ENCODE measurements at regions not wholly inside any gene's neighbourhood (a gene's known extent, or its start where the extent isn't known, plus 50 kb on each side); places are given as distances from the start of the nearest gene placed in this dataset.

DNA sequence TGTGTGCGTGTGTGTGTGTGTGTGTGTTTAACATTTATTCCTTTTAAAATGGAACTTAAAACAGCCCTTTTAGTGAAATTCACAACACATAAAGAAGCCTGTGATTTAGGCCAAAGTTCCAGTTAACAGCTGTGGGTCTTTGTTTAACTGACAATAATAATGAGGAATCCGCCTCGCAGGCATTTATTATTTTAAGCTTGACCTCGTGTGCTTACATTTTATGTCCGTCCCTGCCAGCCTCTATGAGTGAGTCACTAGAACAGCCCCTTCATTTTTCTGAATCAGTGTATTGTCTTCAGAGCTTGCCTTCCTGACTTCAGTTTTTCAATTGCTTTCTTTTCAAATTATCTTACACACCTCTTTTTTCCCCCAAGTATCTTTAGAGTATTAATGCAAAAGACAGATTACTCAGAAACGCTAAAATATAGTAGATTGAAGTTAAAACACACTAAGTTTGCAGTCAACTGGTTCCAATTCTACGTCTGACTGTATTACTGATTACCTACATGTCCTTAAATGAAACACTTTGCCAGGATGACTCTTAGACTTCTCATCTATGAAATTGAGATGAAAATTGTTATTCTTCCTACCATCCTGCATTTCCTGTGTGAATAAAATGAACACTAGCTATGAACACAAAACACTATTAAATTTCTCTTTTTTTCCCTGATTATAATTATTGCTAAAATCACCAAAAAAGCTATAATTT, 319.6 kb upstream of the HS3ST1 start:
- POLR2A ChIA-PET: no interaction called here
- DNase-seq: no peak
- Mint-ChIP-seq H3K4me1 (ENCODE audit: low read depth) (no peaks in the 10 kb centered on the region), H3K36me3 (ENCODE audit: low read depth) (no peaks in the 10 kb centered on the region), H3K27me3 (peaks cover 9% of the 10 kb centered on the region), H3K4me3 (no peak overlapping the region), H3K9me3 (peaks cover 7% of the 10 kb centered on the region), H3K27ac (no peak overlapping the region)
- Histone ChIP-seq H3K4me3 (ENCODE audit: low read length) (no peak overlapping the region), H3K27ac (ENCODE audit: low read depth in 1 of 2, low read length in 2 of 2) (no peak overlapping the region), H3K36me3 (ENCODE audit: insufficient read depth, low read length) (no peaks in the 10 kb centered on the region), H3K9me3 (ENCODE audit: control insufficient read depth in 1 of 2, insufficient read depth in 1 of 2, low read length in 2 of 2) (peaks cover 0 to 3% of the 10 kb centered on the region in 2 experiments), H3K27me3 (ENCODE audit: control insufficient read depth in 1 of 2, insufficient read depth in 2 of 2, low read length in 2 of 2) (no peaks in the 10 kb centered on the region), H3K4me1 (ENCODE audit: insufficient read depth, low read length) (no peaks in the 10 kb centered on the region)
- intact Hi-C loops (cut with DNase I, micrococcal nuclease): no loop called here
- ATAC-seq (ENCODE audit: poor library complexity): no peak
- TF ChIP-seq, protein P1, sequence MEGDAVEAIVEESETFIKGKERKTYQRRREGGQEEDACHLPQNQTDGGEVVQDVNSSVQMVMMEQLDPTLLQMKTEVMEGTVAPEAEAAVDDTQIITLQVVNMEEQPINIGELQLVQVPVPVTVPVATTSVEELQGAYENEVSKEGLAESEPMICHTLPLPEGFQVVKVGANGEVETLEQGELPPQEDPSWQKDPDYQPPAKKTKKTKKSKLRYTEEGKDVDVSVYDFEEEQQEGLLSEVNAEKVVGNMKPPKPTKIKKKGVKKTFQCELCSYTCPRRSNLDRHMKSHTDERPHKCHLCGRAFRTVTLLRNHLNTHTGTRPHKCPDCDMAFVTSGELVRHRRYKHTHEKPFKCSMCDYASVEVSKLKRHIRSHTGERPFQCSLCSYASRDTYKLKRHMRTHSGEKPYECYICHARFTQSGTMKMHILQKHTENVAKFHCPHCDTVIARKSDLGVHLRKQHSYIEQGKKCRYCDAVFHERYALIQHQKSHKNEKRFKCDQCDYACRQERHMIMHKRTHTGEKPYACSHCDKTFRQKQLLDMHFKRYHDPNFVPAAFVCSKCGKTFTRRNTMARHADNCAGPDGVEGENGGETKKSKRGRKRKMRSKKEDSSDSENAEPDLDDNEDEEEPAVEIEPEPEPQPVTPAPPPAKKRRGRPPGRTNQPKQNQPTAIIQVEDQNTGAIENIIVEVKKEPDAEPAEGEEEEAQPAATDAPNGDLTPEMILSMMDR (IDR thresholded peaks at IDR 0.05): no peak
- CTCF ChIA-PET: no interaction called here

DNA sequence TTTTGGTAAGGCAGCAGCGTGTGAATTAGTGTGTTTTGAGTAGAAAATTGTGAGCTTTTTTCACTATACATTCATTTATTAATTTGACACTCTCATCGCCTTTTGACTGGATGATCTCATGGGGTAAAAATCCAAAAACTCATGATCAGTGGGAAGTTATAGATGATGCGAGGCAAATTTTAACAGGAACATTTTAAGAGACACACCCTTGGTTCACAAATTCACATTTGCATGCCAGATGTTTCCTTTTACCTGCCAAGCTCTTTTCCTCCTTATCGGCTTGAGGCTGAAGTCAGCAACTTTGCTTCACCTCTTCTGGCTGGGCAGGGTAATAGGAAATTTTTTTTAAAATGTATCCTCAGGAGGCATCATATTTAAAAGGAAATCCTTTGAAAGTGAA, 318.0 kb upstream of the HS3ST1 start:
- intact Hi-C loops (cut with DNase I, micrococcal nuclease): no loop called here
- no peaks in the 10 kb centered on the region for H3K27me3 ChIP-seq (ENCODE audit: control insufficient read depth in 1 of 2, insufficient read depth in 2 of 2, low read length in 2 of 2)
- POLR2A ChIA-PET: no interaction called here
- no peak overlapping the region for H3K4me3 Mint-ChIP-seq
- CTCF ChIA-PET: no interaction called here
- no peak for ATAC-seq (ENCODE audit: poor library complexity)
- H3K36me3 ChIP-seq (ENCODE audit: insufficient read depth, low read length): no peaks in the 10 kb centered on the region
- DNase-seq: no peak
- no peak overlapping the region for H3K27ac Mint-ChIP-seq
- H3K27me3 Mint-ChIP-seq: peaks cover 3% of the 10 kb centered on the region
- no peaks in the 10 kb centered on the region for H3K4me1 ChIP-seq (ENCODE audit: insufficient read depth, low read length)
- H3K36me3 Mint-ChIP-seq (ENCODE audit: low read depth): no peaks in the 10 kb centered on the region
- H3K27ac ChIP-seq (ENCODE audit: low read depth in 1 of 2, low read length in 2 of 2): no peak overlapping the region
- peaks cover 0 to 3% of the 10 kb centered on the region in 2 experiments for H3K9me3 ChIP-seq (ENCODE audit: control insufficient read depth in 1 of 2, insufficient read depth in 1 of 2, low read length in 2 of 2)
- no peaks in the 10 kb centered on the region for H3K4me1 Mint-ChIP-seq (ENCODE audit: low read depth)
- TF ChIP-seq, protein P1 (IDR thresholded peaks at IDR 0.05): no peak
- H3K4me3 ChIP-seq (ENCODE audit: low read length): no peak overlapping the region
- peaks cover 4% of the 10 kb centered on the region for H3K9me3 Mint-ChIP-seq

DNA sequence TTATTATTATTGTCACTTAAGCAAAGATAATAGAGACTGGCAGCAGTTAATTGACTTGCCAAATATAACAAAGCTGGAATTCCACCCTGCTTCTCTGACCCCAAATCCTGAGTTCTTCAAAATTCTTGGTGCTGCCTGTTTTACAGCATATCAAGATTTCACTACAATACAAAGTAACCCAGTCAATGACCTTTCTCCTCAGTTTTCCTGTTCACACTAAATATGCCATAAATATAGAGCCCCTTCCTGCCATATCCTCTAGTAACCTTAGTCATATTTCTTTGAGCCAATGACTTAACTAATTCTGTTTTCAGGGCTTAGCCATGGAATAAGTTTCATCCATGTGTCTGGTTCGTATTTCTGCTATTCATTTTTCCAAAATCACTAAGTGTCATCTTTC, 315.3 kb upstream of the HS3ST1 start:
- Mint-ChIP-seq H3K4me3 (no peak overlapping the region), H3K27ac (no peak overlapping the region), H3K36me3 (ENCODE audit: low read depth) (no peaks in the 10 kb centered on the region), H3K27me3 (no peaks in the 10 kb centered on the region), H3K9me3 (no peaks in the 10 kb centered on the region), H3K4me1 (ENCODE audit: low read depth) (no peaks in the 10 kb centered on the region)
- H3K4me1 ChIP-seq (ENCODE audit: insufficient read depth, low read length): no peaks in the 10 kb centered on the region
- no peaks in the 10 kb centered on the region for H3K27me3 ChIP-seq (ENCODE audit: control insufficient read depth in 1 of 2, insufficient read depth in 2 of 2, low read length in 2 of 2)
- no peaks in the 10 kb centered on the region for H3K36me3 ChIP-seq (ENCODE audit: insufficient read depth, low read length)
- DNase-seq (no peak), ATAC-seq (ENCODE audit: poor library complexity) (no peak)
- intact Hi-C loops (cut with DNase I, micrococcal nuclease): no loop called here
- no peak overlapping the region for H3K4me3 ChIP-seq (ENCODE audit: low read length)
- TF ChIP-seq, protein P1 (IDR thresholded peaks at IDR 0.05): no peak
- no peak overlapping the region for H3K27ac ChIP-seq (ENCODE audit: low read depth in 1 of 2, low read length in 2 of 2)
- CTCF ChIA-PET: no interaction called here
- no peaks in the 10 kb centered on the region for H3K9me3 ChIP-seq (ENCODE audit: control insufficient read depth in 1 of 2, insufficient read depth in 1 of 2, low read length in 2 of 2)
- POLR2A ChIA-PET: no interaction called here
